Lower lobe of right lung (tissue), 2 donors: ENCODE measurements at regions not wholly inside any gene's neighbourhood (a gene's known extent, or its start where the extent isn't known, plus 50 kb on each side); places are given as distances from the start of the nearest gene placed in this dataset.

Experiments
- ATAC-seq, 2 donors: fragments of 200-7000 bp; cut with Tn5 transposase; one replicate each; pipeline ENCODE4 v1.9.1; 2020 to 2022; ENCODE audit warnings: mild to moderate bottlenecking in 2 of 2, moderate library complexity in 2 of 2
- DNase-seq: peaks from one replicate; pipeline ENCODE4 v3.0.0-alpha.2; 2020
- H3K27ac ChIP-seq: fragments of 200-600 bp; one replicate; pipeline ENCODE4 v1.8.0; 2022
- H3K27me3 ChIP-seq: fragments of 200-600 bp; one replicate; pipeline ENCODE4 v1.8.0; 2022; ENCODE audit warnings: low read depth
- H3K36me3 ChIP-seq: fragments of 200-600 bp; one replicate; pipeline ENCODE4 v1.8.0; 2022; ENCODE audit warnings: mild to moderate bottlenecking
- H3K4me1 ChIP-seq: fragments of 200-600 bp; one replicate; pipeline ENCODE4 v1.8.0; 2022
- H3K4me3 ChIP-seq: fragments of 200-600 bp; one replicate; pipeline ENCODE4 v1.8.0; 2022; ENCODE audit warnings: mild to moderate bottlenecking
- H3K9me3 ChIP-seq: fragments of 200-600 bp; one replicate; pipeline ENCODE4 v1.8.0; 2022
- intact Hi-C: fragments of 100-400 bp; cut with DNase I; formaldehyde crosslinking; loops from one replicate; pipeline ENCODE4 v1.11.0; 2022
- TF ChIP-seq, protein P1 (sequence below): fragments of 200-600 bp; IDR thresholded peaks from one replicate; pipeline ENCODE4 v1.8.0; 2022; ENCODE audit warnings: antibody characterized with exemption, mild to moderate bottlenecking
- donor health status: DM: no; HTN: yes; CAD: no; lungs with severe emphysema.

DNA sequence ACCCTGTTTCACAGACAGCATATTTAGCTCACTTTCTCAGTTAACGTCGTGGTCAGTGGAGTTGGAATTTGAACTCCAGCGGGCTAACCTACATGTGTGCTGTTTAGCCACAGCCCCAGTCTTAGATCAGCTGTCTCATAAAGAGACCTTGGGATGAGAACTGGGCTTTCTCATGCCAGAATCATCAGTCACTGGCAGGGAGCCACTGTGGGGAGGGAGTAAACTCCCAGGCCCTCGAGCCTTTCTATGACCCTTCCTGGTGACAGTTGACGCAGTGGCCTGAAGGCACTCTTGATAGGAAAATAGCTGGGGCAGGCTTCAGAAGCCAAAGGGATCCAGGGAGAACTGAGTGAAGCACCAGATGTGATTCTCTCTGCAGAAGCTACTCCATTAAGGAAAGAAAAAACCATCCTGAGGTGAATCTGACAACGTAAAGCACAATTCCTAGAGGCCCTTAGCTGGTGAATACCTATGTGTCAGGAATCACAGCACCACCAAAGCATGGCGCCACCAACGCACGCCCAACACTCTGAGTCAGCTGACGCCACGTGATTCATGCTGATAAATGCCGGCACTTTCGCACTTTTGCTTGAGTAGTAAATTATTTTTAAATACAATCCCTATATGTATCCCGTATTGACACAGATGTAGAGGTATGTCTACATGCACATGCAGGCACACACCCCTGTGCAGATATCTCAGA, 279.6 kb upstream of the TMEM132C start:
- Histone ChIP-seq H3K27ac (no peak overlapping the region), H3K4me1 (no peaks in the 10 kb centered on the region), H3K27me3 (no peaks in the 10 kb centered on the region), H3K9me3 (no peaks in the 10 kb centered on the region), H3K36me3 (no peaks in the 10 kb centered on the region), H3K4me3 (no peak overlapping the region)
- TF ChIP-seq, protein P1, sequence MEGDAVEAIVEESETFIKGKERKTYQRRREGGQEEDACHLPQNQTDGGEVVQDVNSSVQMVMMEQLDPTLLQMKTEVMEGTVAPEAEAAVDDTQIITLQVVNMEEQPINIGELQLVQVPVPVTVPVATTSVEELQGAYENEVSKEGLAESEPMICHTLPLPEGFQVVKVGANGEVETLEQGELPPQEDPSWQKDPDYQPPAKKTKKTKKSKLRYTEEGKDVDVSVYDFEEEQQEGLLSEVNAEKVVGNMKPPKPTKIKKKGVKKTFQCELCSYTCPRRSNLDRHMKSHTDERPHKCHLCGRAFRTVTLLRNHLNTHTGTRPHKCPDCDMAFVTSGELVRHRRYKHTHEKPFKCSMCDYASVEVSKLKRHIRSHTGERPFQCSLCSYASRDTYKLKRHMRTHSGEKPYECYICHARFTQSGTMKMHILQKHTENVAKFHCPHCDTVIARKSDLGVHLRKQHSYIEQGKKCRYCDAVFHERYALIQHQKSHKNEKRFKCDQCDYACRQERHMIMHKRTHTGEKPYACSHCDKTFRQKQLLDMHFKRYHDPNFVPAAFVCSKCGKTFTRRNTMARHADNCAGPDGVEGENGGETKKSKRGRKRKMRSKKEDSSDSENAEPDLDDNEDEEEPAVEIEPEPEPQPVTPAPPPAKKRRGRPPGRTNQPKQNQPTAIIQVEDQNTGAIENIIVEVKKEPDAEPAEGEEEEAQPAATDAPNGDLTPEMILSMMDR: no peak
- DNase-seq (no peak), ATAC-seq (no peak)
- intact Hi-C loops: no loop called here

DNA sequence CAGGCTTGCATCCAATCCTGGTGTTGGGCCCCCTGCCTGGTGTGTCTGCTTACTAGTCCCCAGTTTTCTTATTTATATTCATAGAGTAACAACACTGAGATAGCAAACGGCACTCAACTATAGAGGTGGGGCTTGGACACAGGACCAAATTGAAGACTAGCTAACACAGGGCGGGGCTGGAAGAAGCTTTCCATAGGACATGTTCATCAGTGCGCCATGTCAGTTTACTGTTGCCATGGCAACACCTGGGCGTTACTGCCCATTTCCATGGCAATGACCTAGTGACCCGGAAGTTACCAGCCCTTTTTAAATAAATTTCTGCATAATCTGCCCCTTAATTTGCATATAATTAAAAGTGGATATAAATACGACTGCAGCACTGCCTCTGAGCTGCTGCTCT, 275.5 kb upstream of the TMEM132C start:
- ATAC-seq (no peak), DNase-seq (no peak)
- H3K4me1 ChIP-seq: no peaks in the 10 kb centered on the region
- H3K4me3 ChIP-seq: no peak overlapping the region
- H3K27ac ChIP-seq: no peak overlapping the region
- H3K36me3 ChIP-seq: no peaks in the 10 kb centered on the region
- intact Hi-C loops: no loop called here
- H3K9me3 ChIP-seq: no peaks in the 10 kb centered on the region
- TF ChIP-seq, protein P1: no peak
- no peaks in the 10 kb centered on the region for H3K27me3 ChIP-seq

DNA sequence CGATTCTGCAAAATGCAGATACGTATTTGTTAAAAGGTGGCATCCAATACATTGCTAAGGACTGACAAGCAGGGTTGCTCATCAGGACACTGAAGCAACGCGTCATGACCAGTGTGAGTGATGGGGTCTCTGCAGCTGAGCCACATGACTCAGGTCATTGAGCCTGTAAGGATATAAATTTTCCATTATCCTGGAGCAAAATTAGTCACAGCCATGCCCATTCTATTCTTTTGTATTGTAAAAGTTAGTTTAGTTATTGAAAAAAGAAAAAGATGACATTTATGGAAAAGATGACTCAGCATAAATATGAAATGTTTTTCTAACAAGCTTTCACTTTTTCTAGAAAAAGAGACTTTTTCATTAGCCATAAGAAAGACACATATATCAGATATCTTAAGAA, 268.0 kb upstream of the TMEM132C start:
- DNase-seq (no peak), ATAC-seq (no peak)
- intact Hi-C loops: no loop called here
- Histone ChIP-seq H3K4me1 (no peaks in the 10 kb centered on the region), H3K27me3 (no peaks in the 10 kb centered on the region), H3K36me3 (no peaks in the 10 kb centered on the region), H3K27ac (no peak overlapping the region), H3K4me3 (no peak overlapping the region), H3K9me3 (no peaks in the 10 kb centered on the region)
- TF ChIP-seq, protein P1: no peak

DNA sequence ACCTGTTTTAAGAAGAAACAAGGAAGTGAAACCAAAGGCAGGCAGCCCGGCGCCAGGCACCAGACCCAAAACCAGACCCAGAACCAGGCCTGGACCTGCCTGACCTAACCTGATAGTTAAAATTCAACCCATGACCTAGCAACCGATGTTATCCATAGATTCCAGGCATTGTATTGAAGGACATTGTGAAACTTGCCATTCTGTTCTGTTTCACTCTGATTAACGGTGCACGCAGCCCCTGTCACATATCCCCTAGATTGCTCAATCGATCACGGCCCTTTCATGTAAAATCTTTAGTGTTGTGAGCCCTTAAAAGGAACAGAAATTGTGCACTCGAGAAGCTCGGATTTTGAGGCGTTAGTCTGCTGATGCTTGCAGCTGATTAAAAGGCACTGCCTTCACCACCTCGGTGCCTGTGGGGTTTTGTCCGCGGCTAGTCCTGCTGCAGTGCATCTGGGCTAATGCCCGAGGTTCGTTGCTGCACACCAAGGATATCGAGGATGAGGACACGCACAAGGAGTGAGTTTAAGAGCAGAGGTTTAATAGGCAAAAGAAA, 262.5 kb upstream of the TMEM132C start:
- Histone ChIP-seq H3K4me3 (no peak overlapping the region), H3K9me3 (no peaks in the 10 kb centered on the region), H3K4me1 (no peaks in the 10 kb centered on the region), H3K36me3 (no peaks in the 10 kb centered on the region), H3K27ac (no peak overlapping the region), H3K27me3 (no peaks in the 10 kb centered on the region)
- ATAC-seq (no peak), DNase-seq (no peak)
- intact Hi-C loops: no loop called here
- TF ChIP-seq, protein P1: no peak

DNA sequence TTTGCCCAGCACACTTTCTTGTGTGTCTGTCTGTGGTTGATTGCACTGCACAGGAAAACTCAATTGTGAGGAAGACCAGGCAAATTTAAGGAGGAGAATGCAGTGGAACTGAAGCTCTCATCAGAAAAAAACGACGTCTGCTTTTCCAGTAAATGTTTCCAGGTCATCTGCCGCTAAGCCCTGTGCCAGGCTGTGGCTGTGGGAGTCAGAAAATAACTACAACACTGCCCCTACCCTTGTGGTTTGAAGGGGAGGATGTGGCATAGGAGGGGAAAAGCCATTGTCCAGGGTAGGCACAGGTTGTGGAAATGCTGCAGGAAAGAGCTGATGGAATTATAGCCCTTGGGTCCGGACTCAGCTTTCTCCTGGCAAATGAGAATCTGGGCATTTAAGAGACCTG, 259.7 kb upstream of the TMEM132C start:
- no peaks in the 10 kb centered on the region for H3K36me3 ChIP-seq
- DNase-seq (no peak), ATAC-seq (no peak)
- intact Hi-C loops: no loop called here
- H3K27ac ChIP-seq: no peak overlapping the region
- H3K9me3 ChIP-seq: no peaks in the 10 kb centered on the region
- TF ChIP-seq, protein P1: no peak
- no peaks in the 10 kb centered on the region for H3K27me3 ChIP-seq
- H3K4me1 ChIP-seq: no peaks in the 10 kb centered on the region
- H3K4me3 ChIP-seq: no peak overlapping the region
